OCI-LY7 (cell line): ENCODE measurements at regions not wholly inside any gene's neighbourhood (a gene's known extent, or its start where the extent isn't known, plus 50 kb on each side); places are given as distances from the start of the nearest gene placed in this dataset.

Experiments used
- BruUV-seq: library from RNA; stranded (reverse); fragments of 400-500 nt; replicated peaks from 2 replicates; lab custom pipeline; 2021; lab: Mats Ljungman, UMichigan
- CTCF ChIA-PET: fragments of 300-600 bp; sonication (Branson Sonifier 250); formaldehyde crosslinking; loops from one replicate; lab custom pipeline; 2022; ENCODE audit warnings: antibody characterized with exemption; ENCODE audit not compliant: unreplicated experiment; lab: Charles Lee
- POLR2A ChIA-PET: fragments of 300-600 bp; sonication (Branson Sonifier 250); formaldehyde crosslinking; loops from one replicate; lab custom pipeline; 2022; ENCODE audit warnings: antibody characterized with exemption; lab: Charles Lee
- DNase-seq: peaks from one replicate; pipeline ENCODE4 v3.0.0-alpha.2; 2015; ENCODE audit warnings: low spot score
- H2AFZ ChIP-seq: fragments of 200-600 bp; sonication (generic), shearing (Covaris generic); 2 replicates; pipeline ENCODE4 v1.6.1; 2014; ENCODE audit warnings: mild to moderate bottlenecking, antibody characterized with exemption, low read length, moderate library complexity
- H3K27ac ChIP-seq: fragments of 200-600 bp; sonication (generic); 2 replicates; pipeline ENCODE4 v1.5.1; 2014; ENCODE audit warnings: mixed run types, low read depth, mild to moderate bottlenecking, moderate library complexity, low read length, inconsistent platforms; ENCODE audit not compliant: poor library complexity, severe bottlenecking
- H3K36me3 ChIP-seq: fragments of 200-600 bp; sonication (generic); 2 replicates; pipeline ENCODE4 v1.6.1; 2014; ENCODE audit warnings: mild to moderate bottlenecking, antibody characterized with exemption, low read length, moderate library complexity, mixed read lengths; ENCODE audit not compliant: insufficient read depth
- H3K4me1 ChIP-seq: fragments of 200-600 bp; sonication (generic); 2 replicates; pipeline ENCODE4 v1.5.1; 2014; ENCODE audit warnings: mild to moderate bottlenecking, low read length; ENCODE audit not compliant: insufficient read depth, poor library complexity, severe bottlenecking
- H3K4me2 ChIP-seq: fragments of 200-600 bp; sonication (generic); 2 replicates; pipeline ENCODE4 v1.6.1; 2014; ENCODE audit warnings: mild to moderate bottlenecking, low read length
- H3K4me3 ChIP-seq: fragments of 200-600 bp; sonication (generic); 2 replicates; pipeline ENCODE4 v1.5.1; 2014; ENCODE audit warnings: mild to moderate bottlenecking, low read depth, low read length; ENCODE audit not compliant: poor library complexity, severe bottlenecking
- H3K79me2 ChIP-seq: fragments of 200-600 bp; sonication (generic); 2 replicates; pipeline ENCODE4 v1.6.1; 2016; ENCODE audit warnings: low read depth, mild to moderate bottlenecking, low read length, moderate library complexity, mixed read lengths; ENCODE audit not compliant: insufficient read depth
- H3K9me2 ChIP-seq: fragments of 200-600 bp; sonication (generic); 2 replicates; pipeline ENCODE4 v1.6.1; 2016; ENCODE audit warnings: mild to moderate bottlenecking, low read length, mixed read lengths; ENCODE audit not compliant: insufficient read depth
- H3K9me3 ChIP-seq: fragments of 200-600 bp; sonication (generic); 2 replicates; pipeline ENCODE4 v1.6.1; 2014; ENCODE audit warnings: mild to moderate bottlenecking, mixed run types, low read length, mixed read lengths
- H4K20me1 ChIP-seq: fragments of 200-600 bp; sonication (generic); 2 replicates; pipeline ENCODE4 v1.6.1; 2014; ENCODE audit warnings: mild to moderate bottlenecking, antibody characterized with exemption, low read length, moderate library complexity, mixed read lengths; ENCODE audit not compliant: insufficient read depth
- EZH2phosphoT487 ChIP-seq: fragments of 200-600 bp; sonication (generic); IDR thresholded peaks from 2 replicates; pipeline ENCODE4 v1.6.1; 2018; ENCODE audit warnings: low read depth, borderline replicate concordance, mild to moderate bottlenecking, mixed run types, antibody characterized with exemption, low read length, moderate library complexity, mixed read lengths
- intact Hi-C: fragments of 100-400 bp; cut with micrococcal nuclease; formaldehyde crosslinking; loops from one replicate; pipeline ENCODE4 v1.10.0; 2022; ENCODE audit not compliant: unreplicated experiment
- TF ChIP-seq, protein P1 (sequence below): fragments of 200-600 bp; sonication (generic); conservative IDR thresholded peaks from 2 replicates; pipeline ENCODE4 v1.5.1; 2014; ENCODE audit warnings: mild to moderate bottlenecking, antibody characterized with exemption, low read length, moderate library complexity, mixed read lengths

DNA sequence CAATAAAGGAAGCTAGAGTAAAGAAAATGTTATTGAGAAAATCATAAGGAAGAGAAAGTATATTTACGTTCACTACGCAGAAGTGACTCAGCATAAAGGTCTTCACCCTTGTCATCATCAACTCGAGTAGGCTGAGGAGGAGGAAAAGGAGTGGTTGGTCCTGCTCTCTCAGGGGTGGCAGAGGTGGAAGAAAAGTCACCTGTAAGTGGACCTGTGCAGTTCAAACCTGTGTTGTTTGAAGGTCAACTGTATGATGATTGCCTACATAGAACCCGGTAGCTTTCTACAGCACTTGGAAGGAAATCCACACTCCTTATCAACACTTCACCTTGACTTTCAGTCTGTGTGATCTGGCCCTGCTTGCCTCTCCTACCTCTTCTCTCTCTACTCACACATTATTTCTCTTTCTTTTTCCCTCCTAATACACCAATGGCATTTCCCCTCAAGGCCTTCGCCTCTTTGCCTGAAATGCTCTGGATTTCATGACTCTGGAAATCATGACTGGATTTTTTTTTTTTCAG lies 109.3 kb upstream of the CPEB4 start:
- H3K4me2 ChIP-seq = no peak overlapping the region
- H3K4me1 ChIP-seq = peaks cover 68% of the 10 kb centered on the region
- H3K27ac ChIP-seq = no peak overlapping the region
- no peaks in the 10 kb centered on the region for H3K9me2 ChIP-seq
- BruUV-seq = no TSS peak
- DNase-seq = no peak
- no peaks in the 10 kb centered on the region for H4K20me1 ChIP-seq
- CTCF ChIA-PET = no interaction called here
- no peak for TF ChIP-seq EZH2phosphoT487
- TF ChIP-seq, protein P1, sequence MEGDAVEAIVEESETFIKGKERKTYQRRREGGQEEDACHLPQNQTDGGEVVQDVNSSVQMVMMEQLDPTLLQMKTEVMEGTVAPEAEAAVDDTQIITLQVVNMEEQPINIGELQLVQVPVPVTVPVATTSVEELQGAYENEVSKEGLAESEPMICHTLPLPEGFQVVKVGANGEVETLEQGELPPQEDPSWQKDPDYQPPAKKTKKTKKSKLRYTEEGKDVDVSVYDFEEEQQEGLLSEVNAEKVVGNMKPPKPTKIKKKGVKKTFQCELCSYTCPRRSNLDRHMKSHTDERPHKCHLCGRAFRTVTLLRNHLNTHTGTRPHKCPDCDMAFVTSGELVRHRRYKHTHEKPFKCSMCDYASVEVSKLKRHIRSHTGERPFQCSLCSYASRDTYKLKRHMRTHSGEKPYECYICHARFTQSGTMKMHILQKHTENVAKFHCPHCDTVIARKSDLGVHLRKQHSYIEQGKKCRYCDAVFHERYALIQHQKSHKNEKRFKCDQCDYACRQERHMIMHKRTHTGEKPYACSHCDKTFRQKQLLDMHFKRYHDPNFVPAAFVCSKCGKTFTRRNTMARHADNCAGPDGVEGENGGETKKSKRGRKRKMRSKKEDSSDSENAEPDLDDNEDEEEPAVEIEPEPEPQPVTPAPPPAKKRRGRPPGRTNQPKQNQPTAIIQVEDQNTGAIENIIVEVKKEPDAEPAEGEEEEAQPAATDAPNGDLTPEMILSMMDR = no peak
- no peaks in the 10 kb centered on the region for H3K36me3 ChIP-seq
- no peaks in the 10 kb centered on the region for H3K9me3 ChIP-seq
- no peak overlapping the region for H3K4me3 ChIP-seq
- POLR2A ChIA-PET = interaction anchor here (0.6 to 1.9 kb wide), 5 partner anchors 11 to 148 kb away, joined by 3 to 7 read pairs (median 4); no protein-coding TSS in a partner anchor
- H2AFZ ChIP-seq = peak overlapping the region; percentile 52; the same call in 1 of the 2 replicates
- intact Hi-C loops = no loop called here
- no peaks in the 10 kb centered on the region for H3K79me2 ChIP-seq

DNA sequence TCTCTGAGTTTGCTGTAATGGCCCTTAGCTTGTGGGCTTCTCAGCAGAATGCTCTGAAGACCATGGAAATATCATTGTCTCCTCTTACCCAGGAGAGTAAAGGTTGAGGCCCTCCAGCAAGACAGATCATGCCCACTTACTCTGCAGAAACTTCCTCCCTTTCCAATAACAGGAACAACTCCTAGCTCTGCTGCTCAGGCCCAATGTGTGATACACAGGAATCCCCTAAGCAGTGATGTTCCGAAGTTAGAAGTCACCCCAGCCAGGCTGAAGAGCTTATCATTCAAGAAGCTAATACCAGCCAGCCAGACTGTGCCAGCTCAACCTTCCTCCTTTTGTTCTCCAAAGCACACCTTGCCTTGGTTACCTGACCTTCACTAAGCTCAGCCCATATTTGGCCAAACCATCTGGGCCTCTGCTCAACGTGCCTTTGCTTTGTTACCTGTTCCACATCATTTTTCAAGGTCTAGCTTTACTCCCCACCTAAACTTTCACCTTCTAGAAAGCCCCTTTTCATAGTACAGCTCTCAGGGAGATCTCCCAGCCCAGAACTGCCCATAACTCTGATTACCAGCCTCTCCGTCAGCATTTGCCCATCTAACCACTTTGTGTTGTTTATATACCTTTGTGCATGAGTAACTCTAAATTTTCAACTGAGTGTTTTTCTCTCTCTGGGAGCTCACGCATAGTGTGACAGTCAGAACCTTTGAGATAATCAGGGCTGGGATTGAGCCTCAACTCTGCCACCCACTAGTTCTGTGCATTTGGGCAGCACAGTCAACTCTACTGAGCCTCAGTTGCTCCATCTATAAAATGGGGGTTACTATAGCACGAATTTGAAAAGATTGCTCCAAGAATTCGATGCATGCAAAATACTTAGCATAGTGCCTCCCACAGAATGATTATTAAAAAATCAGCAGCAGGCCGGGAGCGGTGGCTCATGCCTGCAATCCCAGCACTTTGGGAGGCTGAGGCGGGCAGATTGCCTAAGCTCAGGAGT lies 107.6 kb upstream of the CPEB4 start:
- Histone ChIP-seq H3K9me2 (no peaks in the 10 kb centered on the region), H3K36me3 (no peaks in the 10 kb centered on the region), H3K79me2 (no peaks in the 10 kb centered on the region), H3K9me3 (no peaks in the 10 kb centered on the region), H4K20me1 (no peaks in the 10 kb centered on the region), H3K4me3 (no peak overlapping the region), H3K4me2 (no peak overlapping the region), H2AFZ (no peak overlapping the region), H3K27ac (no peak overlapping the region), H3K4me1 (peaks cover 60% of the 10 kb centered on the region)
- CTCF ChIA-PET = interaction anchor here (0.6 to 0.8 kb wide), 4 partner anchors 8 to 151 kb away, joined by 3 to 4 read pairs (median 3); no protein-coding TSS in a partner anchor
- POLR2A ChIA-PET = interaction anchor here (0.6 to 2.0 kb wide), 11 partner anchors 10 to 129 kb away, joined by 3 to 7 read pairs (median 3); no protein-coding TSS in a partner anchor
- BruUV-seq = no TSS peak
- intact Hi-C loops = no loop called here
- DNase-seq = no peak
- TF ChIP-seq, protein P1 = no peak
- no peak for TF ChIP-seq EZH2phosphoT487
